ENCODE measurements at regions not wholly inside any gene's neighbourhood (a gene's known extent, or its start where the extent isn't known, plus 50 kb on each side); places are given as distances from the start of the nearest gene placed in this dataset.
"Not testable (repeated sequence)": the region's sequence is repeated elsewhere in the genome, so short reads cannot be mapped to it uniquely, and the experiment has no call there.

DNA sequence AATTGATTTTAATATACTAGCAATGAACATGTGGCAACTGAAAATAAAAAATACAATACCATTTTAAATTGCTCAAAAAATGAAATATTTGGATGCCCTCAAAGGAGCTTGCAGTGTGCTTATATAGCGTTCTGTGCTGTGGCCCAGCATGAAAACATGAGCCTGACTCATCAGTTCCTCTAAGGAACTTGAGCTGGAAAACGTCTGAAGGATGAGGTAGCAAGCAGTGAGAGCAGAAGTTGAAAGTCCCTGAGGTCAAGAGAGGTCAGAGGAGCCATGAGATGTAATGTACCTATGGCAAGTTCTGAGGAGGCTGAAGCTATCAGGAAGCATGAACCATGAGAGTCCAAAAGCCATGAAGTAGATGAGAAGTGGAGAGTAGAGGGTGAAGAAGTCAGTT lies 59.7 kb downstream of the HMGB3 start:
- DNase-seq: no peak

- not testable (repeated sequence) for DNase-seq
These were observed 83.2 kb downstream of the HMGB3 start for GRCh38 chrX:151066373-151066772.

- no peak for DNase-seq
These were observed 90.6 kb downstream of the HMGB3 start for GRCh38 chrX:151073767-151074166.

DNA sequence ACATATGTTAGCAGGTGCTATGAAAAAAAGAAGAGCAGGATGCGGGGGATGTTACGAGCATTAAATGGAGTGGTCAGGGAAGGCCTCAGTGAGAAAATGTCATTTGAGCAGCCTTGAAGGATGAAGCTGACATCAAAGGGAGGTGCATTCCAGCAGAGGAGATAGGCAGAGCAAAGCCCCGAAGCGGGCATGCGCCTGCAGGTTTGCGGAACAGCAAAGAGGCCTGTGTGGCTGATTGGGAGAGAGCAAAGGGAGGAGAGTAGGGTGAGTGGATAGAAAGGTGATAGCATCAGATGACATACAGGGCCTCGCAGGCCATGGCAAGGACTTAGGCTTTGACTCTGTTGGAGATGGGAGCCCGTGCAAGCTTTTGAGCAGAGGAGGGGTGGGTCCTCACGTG lies 95.4 kb upstream of the GPR50 start:
- no peak for DNase-seq

GRCh38 chrX:151082077-151082948 lies 94.1 kb upstream of the GPR50 start:
- peak; percentile 60 for DNase-seq

DNA sequence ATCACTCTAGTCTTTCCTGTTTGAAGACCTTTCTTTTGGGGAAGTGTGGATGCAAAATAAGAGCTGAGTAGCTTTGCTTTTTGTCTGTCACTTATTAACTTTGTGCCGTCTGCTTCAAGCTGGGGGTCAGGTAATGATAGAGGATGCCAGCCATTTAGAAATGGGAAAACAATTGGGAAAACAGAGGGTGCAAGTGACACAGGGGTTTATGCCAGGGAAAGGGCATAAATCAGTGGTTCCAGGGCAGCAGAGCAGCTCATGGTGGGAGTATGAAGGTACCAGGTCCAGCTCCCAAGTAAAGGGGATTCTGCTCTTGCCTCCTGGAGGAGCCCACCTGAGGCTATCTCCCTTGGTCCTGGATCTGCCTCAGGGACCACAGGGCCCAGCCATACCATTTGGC lies 91.9 kb upstream of the GPR50 start:
- DNase-seq: no peak

- DNase-seq: no peak
These were observed 91.2 kb upstream of the GPR50 start for GRCh38 chrX:151085207-151085606.

DNA sequence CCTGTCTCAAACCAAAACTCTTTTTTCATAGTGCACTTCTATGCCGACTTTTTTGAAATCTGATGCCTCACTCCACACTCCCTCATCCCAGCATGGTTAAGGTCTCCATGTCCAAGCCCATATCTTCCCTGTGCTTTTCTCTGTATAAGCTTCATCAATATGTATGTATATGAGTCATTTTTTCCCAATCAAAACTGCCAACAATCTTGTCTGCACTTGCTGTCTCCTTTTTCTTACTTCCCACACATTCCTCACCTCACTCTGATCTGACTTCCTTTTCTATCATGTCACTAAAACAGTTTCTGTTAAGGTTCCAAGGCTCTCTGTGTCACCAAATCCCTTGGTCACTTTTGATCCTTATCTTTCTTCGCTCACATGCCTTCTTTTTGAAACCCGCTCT lies 88.2 kb upstream of the GPR50 start:
- no peak for DNase-seq

- no peak for DNase-seq
These were observed 77.4 kb upstream of the GPR50 start for GRCh38 chrX:151099001-151099400.

GRCh38 chrX:151100799-151101198 lies 75.6 kb upstream of the GPR50 start:
- no peak for DNase-seq

GRCh38 chrX:151113200-151113599 lies 63.2 kb upstream of the GPR50 start:
- not testable (repeated sequence) for DNase-seq
